HG03139 (cell line): ENCODE measurements at regions not wholly inside any gene's neighbourhood (a gene's known extent, or its start where the extent isn't known, plus 50 kb on each side); places are given as distances from the start of the nearest gene placed in this dataset.
"Not testable (repeated sequence)": the region's sequence is repeated elsewhere in the genome, so short reads cannot be mapped to it uniquely, and the experiment has no call there.

Experiments used
- ATAC-seq: cut with Tn5 transposase; IDR thresholded peaks from one replicate; pipeline ENCODE4 v1.9.1; 2021; ENCODE audit not compliant: unreplicated experiment

- no peak for ATAC-seq
These were observed 69.5 kb downstream of the TPRA1 start for GRCh38 chr3:127520993-127521392.

DNA sequence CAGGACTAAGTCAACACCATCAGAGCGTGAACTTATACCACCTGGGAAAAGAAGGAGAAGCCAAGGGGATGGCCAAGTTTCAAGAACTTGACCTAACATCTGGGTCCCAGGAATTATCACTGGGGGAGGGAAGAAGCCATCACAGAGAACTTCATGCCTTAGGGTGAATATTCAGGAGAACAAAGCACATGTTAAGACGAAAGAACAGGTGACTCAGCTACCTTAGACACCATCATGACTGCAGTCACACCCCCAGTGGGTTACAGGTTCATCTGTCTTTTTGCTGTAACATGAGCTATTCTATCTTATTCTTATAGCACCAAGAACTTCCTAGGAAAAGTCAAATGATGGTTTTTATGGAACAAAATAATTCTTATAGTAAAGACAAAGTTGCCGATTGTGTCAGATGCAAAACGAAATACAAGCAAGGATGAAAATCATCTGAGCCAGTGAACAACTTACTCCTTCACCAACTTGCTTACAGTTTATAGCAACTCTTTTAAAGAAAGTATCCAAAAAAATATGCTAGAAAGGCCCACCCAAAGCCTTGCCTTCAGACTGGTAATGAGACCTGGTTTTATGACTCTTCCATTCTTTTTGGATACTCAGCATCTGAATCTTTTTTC is 72.0 kb downstream of the TPRA1 start:
- ATAC-seq, result no peak

DNA sequence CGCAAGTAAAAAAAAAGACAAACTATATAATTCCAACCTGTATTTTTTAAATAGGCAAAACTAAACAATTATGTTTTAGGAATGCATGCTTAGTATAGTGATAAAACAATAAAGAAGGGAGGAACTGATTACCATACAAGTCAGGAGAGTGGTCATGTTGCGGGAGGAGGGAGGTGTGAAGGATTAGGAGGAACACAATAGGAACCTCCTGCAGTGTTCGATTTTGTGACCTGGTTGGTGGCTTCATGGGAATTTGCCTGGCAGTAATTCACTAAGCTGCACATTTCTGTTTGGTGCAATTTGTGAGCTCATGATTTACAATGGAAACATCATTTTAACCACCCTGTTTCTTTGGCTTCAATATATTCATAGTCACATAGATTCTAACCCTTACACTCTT is 78.3 kb downstream of the TPRA1 start:
- ATAC-seq, result no peak

- no peak for ATAC-seq
These were observed 89.4 kb downstream of the TPRA1 start for GRCh38 chr3:127501177-127501576.

DNA sequence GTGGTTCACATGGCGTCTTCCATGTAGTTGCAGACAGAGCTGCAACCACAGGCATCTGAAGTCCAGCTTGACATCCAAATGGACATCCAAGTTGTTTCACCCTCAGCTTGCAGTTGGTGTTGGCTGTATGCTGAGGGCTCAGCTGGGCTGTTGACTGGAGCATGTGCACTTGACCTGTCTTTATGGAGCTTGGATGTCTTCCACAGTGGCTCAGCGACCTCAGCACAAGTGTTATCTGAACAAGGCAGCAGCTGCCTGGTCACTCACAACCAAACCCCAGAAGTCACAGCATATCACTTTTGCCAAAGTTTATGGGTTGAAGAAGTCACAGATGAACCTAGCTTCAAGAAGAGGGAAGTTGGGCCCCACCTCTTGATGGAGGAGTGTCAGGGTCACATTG is 92.9 kb downstream of the TPRA1 start:
- ATAC-seq, result no peak

DNA sequence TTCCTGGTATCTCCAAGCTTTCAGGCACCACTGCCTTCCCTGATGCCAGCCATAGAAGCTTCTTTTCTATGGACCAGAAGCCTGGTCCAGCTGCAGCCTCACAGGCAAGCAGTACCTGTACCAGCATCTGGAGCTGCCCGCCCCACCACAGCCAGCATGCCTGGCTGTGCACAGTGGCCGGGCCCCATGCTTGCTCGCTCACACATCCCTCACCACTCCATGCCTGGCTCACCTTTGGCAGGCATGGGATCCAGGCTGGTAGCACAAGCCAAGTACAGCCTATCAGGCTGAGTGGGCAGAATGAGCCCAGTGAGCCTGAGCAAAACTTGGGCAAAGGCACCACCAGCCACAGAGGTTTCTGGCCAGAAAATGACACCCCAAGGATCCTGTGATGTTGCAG is 93.4 kb downstream of the TPRA1 start:
- ATAC-seq, result no peak

GRCh38 chr3:127495821-127496655 is 94.5 kb downstream of the TPRA1 start:
- ATAC-seq, result no peak

GRCh38 chr3:127493924-127494646 is 96.4 kb downstream of the TPRA1 start:
- no peak for ATAC-seq

- ATAC-seq, result no peak
These were observed 98.1 kb downstream of the TPRA1 start for GRCh38 chr3:127492426-127492825.

GRCh38 chr3:127491909-127492308 is 98.6 kb downstream of the TPRA1 start:
- ATAC-seq, result no peak

DNA sequence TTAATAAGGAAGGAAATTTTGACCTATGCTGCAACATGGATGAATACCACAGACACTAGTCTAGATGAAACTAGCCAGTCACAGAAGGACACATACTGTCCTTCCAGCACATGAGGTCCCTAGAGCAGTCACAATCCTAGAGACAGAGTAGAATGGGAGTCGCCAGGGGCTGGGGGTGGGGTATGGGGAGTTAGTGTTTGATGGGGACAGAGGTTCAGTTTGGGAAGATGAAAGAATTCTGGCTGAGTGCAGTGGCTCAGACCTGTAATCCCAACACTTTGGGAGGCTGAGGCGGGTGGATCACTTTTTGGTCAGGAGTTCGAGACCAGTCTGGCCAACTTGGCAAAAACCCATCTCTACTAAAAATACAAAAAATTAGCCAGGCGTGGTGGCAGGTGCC is 99.2 kb downstream of the TPRA1 start:
- no peak for ATAC-seq

GRCh38 chr3:127491024-127491305 is 99.6 kb downstream of the TPRA1 start:
- not testable (repeated sequence) for ATAC-seq

GRCh38 chr3:127490271-127491023 is 100.1 kb downstream of the TPRA1 start:
- no peak for ATAC-seq

GRCh38 chr3:127489357-127489756 is 101.2 kb downstream of the TPRA1 start:
- no peak for ATAC-seq

GRCh38 chr3:127488740-127489139 is 101.8 kb downstream of the TPRA1 start:
- no peak for ATAC-seq

DNA sequence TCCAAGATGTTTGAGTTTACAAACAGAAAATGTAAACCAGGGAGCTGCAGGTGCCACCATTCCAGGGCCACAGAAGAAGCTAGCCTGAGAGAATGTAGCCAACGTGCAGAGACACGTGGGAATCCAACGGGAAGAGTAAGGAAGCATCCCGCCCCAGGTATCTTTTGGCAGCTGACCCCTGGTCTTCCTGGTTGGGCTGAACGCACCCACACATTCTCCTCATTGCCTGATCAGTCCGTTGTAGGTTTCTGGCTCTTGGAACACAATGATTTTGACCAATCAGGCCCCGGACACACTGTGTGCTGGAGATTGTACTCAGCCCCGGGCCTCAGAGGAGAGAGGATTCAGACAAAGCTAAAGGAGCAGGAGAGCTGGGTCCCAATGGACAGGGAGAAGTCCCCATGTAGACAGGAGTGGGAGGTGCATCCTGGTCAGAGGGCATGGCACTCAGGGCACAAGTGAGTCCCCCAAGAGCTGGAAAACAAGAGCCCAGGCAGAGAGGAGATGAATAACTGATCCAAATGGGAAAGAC is 102.3 kb downstream of the TPRA1 start:
- no peak for ATAC-seq

DNA sequence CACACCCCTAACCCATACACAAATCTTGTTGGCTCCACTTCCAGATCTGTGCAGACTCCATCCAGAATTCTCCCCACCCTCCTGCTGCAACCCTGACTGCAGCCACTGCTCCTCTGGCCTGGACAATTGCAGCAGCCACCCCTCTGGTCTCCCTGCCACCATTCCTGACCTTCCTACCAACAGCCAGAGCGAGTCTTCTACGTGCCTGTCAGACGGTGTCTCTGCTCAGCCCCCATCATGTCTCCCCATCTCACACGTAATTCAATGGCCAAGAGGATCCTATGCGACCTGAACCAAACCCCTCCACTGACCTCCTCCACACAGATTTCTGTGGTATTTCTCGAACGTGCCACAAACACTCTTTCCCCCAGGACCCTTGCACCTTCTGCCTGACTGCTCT is 103.3 kb downstream of the TPRA1 start:
- no peak for ATAC-seq

DNA sequence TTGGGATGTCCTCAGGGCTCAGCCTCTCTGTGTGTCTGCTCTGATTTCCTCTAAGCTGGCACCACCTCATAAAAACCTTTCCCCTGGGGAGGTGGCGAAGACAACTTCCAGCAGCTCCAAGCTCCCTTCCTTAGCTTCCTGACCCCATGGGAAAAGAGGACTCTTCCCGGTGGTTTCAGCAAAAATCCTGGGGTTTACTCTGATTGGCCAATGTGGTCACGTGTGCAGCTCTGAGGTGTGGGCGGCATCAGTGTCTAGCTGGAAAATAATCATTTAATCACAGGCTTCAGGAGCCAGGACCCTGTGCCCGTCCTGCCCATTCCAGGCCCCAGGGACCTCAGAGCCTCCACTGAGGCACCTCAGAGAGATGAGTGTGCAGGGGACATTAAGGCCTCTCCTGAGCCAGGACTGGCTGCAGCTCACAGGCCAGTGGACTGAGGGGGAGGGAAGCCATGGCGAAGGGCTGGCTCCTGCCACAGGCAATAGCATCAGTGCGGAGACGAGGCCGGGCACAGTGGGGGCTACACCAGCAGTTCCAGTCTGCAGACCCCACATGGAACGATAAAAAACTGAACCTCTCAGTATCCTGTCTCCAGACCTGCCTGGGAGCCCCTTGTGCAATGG is 104.1 kb downstream of the TPRA1 start:
- ATAC-seq, result no peak

DNA sequence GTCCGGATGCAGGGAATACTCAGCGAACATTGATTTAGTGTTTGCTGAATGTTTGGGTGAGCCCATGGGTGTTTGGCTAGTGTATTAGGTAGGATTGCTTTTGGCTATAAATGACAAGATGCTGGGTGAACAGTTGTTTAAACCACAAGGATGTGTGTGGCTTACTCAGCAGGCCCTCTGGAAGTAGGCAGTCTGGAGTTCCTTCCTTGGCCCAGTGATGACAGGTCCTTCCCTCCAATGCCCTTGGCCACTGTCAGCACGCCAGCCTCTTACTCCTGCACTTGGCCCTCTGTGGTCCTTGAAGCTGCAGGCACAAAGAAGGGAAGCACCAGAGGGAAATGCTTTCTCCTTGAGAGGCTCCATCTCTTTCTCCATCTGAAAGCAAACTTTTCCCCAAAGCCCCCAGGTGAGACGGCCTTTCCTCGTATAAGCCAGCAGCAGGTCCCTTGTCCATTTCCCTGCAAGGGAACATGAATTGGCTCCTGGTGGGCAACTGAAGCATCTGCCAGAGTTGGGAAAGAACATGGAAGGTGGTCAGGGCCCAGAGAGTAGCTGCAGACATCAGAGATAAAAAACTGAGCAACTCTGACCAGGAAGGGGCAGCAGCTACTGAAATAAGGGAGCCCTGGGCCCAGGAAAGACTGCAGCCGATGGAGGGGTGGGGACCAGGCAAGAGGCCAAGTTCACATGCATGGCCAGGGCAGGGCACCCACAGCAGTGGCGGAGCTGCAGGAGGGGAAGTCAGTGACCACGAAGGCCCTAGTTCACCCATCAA is 105.0 kb downstream of the TPRA1 start:
- ATAC-seq, result no peak
